ENCODE measurements at regions not wholly inside any gene's neighbourhood (a gene's known extent, or its start where the extent isn't known, plus 50 kb on each side); places are given as distances from the start of the nearest gene placed in this dataset.

DNA sequence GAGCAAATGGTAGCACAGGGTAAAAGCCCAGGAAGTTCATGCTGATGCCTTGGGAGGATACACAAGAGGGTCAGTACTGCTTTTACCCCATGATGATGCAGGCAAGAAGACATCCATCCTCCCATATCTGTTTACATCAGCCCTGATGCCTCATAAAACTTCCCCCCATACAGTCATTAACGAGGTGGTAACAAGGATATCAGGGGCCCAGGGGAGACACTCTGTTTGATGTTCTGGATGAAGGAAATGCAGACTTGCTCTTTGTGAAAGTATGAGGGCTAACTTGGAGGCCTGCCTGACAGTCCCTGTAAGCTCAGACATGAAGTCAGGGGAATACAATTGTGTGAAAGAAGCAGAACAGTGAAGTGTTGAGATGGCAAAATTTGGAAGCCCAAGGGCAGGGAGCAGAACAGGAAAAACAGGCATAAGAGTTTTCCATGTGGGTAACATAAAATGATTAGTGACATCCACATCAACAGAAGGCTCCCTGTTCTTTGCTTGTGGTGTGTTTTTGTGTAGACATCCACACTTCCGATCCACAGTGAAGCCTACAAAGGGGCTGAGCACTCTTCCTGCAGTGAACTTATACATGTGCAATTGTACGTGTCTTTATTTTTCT, 813.4 kb downstream of the MAFB start:
- WGBS, 2 experiments (ENCODE audit: extremely low coverage in 1 of 2, insufficient coverage in 1 of 2, insufficient read length in 1 of 2, insufficient replicate concordance in 2 of 2, low coverage in 1 of 2, low lambda C conversion rate in 2 of 2, missing lambda C conversion rate in 1 of 2) = 91% methylated on average over 3 of the region's 3 CpGs; no CpG with 5 or more reads in 1 of the 2 experiments
- TF ChIP-seq HDAC2 (IDR thresholded peaks at IDR 0.05; ENCODE audit: borderline replicate concordance in 1 of 2, low read depth in 2 of 2, low read length in 2 of 2) (no peak), SP2 (IDR thresholded peaks at IDR 0.05; ENCODE audit: low read length) (no peak), BACH1 (IDR thresholded peaks at IDR 0.05; ENCODE audit: low read length) (no peak), HDAC6 (IDR thresholded peaks at IDR 0.05; ENCODE audit: low read depth, low read length) (no peak), POLR2A (IDR thresholded peaks at IDR 0.05; ENCODE audit: control extremely low read depth in 1 of 2, low read depth in 2 of 2, low read length in 2 of 2) (no peak), CBX5 (IDR thresholded peaks at IDR 0.05; ENCODE audit: low read depth, low read length) (no peak), EGR1 (IDR thresholded peaks at IDR 0.05; ENCODE audit: borderline replicate concordance, low read depth, low read length) (no peak), FOSL1 (IDR thresholded peaks at IDR 0.05; ENCODE audit: insufficient read depth, low read depth, low read length) (no peak), TAF7 (optimal IDR thresholded peaks at IDR 0.05; ENCODE audit: borderline replicate concordance, low read depth, low read length) (no peak), JUN (IDR thresholded peaks at IDR 0.05; ENCODE audit: low read depth, low read length) (no peak), RXRA (IDR thresholded peaks at IDR 0.05; ENCODE audit: insufficient read depth, low read depth, low read length) (no peak), GABPA (IDR thresholded peaks at IDR 0.05; ENCODE audit: borderline replicate concordance, insufficient read depth, low read length) (no peak), BRCA1 (IDR thresholded peaks at IDR 0.05; ENCODE audit: low read depth, low read length) (no peak)
- DNase-seq (ENCODE audit: low read depth in 1 of 2, low spot score in 2 of 2) (no peak), FAIRE-seq (no peak)
- H3K56ac ChIP-seq (replicated peaks; ENCODE audit: insufficient read length, low read depth, low read length) = no peak overlapping the region
- H2BK5ac ChIP-seq (ENCODE audit: low read depth, low read length) = no peak overlapping the region
- H3K36me3 ChIP-seq (ENCODE audit: control insufficient read depth in 2 of 4, insufficient read depth in 4 of 4, low read length in 3 of 4) = no peaks in the 10 kb centered on the region
- H3K14ac ChIP-seq (ENCODE audit: insufficient read length) = no peak overlapping the region
- no peak overlapping the region for H3K9ac ChIP-seq (replicated peaks in 1 of 4; ENCODE audit: extremely low read depth in 1 of 4, low read depth in 3 of 4, low read length in 3 of 4)
- H3K23ac ChIP-seq (ENCODE audit: insufficient read length) = no peak overlapping the region
- no peaks in the 10 kb centered on the region for H3K9me3 ChIP-seq (ENCODE audit: insufficient read depth in 2 of 2, low read depth in 1 of 2, low read length in 1 of 2)
- ChIA-PET CTCF (ENCODE audit: partially characterized antibody) (no interaction called here), POLR2A (ENCODE audit: partially characterized antibody) (no interaction called here)
- H3K79me1 ChIP-seq (ENCODE audit: low read depth, low read length) = no peaks in the 10 kb centered on the region
- H3K18ac ChIP-seq (ENCODE audit: extremely low read depth, low read length) = no peak overlapping the region
- no peaks in the 10 kb centered on the region for H3K79me2 ChIP-seq (ENCODE audit: control insufficient read depth in 1 of 2, insufficient read depth in 2 of 2, low read length in 2 of 2)
- no peak overlapping the region for H2BK120ac ChIP-seq (replicated peaks; ENCODE audit: low read depth, low read length)
- H3K4me2 ChIP-seq (ENCODE audit: insufficient read depth in 1 of 2, low read depth in 2 of 2, low read length in 2 of 2) = no peak overlapping the region
- no peak overlapping the region for H2BK12ac ChIP-seq (ENCODE audit: low read depth, low read length)
- no peak overlapping the region for H4K5ac ChIP-seq (ENCODE audit: insufficient read length, low read depth, low read length)
- H2AK5ac ChIP-seq (ENCODE audit: low read depth, low read length) = no peak overlapping the region
- no peaks in the 10 kb centered on the region; a peak in 1 of 7 replicates for H3K4me1 ChIP-seq (replicated peaks in 1 of 4; ENCODE audit: control insufficient read depth in 3 of 4, insufficient read depth in 4 of 4, low read length in 3 of 4)
- H3K27me3 ChIP-seq (replicated peaks in 1 of 4; ENCODE audit: control insufficient read depth in 3 of 4, extremely low read depth in 1 of 4, insufficient read depth in 3 of 4, low read length in 3 of 4) = no peaks in the 10 kb centered on the region
- H4K8ac ChIP-seq (ENCODE audit: extremely low read depth, insufficient read depth, low read length) = no peak overlapping the region
- H2BK15ac ChIP-seq (ENCODE audit: low read length) = no peak overlapping the region
- H3K23me2 ChIP-seq (ENCODE audit: low read depth, low read length) = no peaks in the 10 kb centered on the region
- H4K91ac ChIP-seq (replicated peaks; ENCODE audit: insufficient read length, low read length) = no peak overlapping the region
- H3K4me3 ChIP-seq (ENCODE audit: extremely low read depth in 1 of 4, insufficient read depth in 2 of 4, low read depth in 3 of 4, low read length in 4 of 4) = no peak overlapping the region
- no peaks in the 10 kb centered on the region for H4K20me1 ChIP-seq (replicated peaks in 1 of 2; ENCODE audit: control insufficient read depth in 1 of 2, insufficient read depth in 2 of 2, low read length in 2 of 2)
- no peak overlapping the region for H2BK20ac ChIP-seq (ENCODE audit: low read length)
- H3K27ac ChIP-seq (ENCODE audit: low read depth, low read length) = no peak overlapping the region
- no peak overlapping the region for H3K4ac ChIP-seq (replicated peaks; ENCODE audit: insufficient read length, low read depth, low read length)
- no peak overlapping the region for H2AFZ ChIP-seq (ENCODE audit: low read length)
